ENCODE measurements at regions not wholly inside any gene's neighbourhood (a gene's known extent, or its start where the extent isn't known, plus 50 kb on each side); places are given as distances from the start of the nearest gene placed in this dataset.

- ATAC-seq (no peak), FAIRE-seq (no peak), DNase-seq (ENCODE audit: low spot score) (no peak)
- H4K20me1 ChIP-seq (ENCODE audit: insufficient read depth, low read length): no peaks in the 10 kb centered on the region
- H3K36me3 ChIP-seq (replicated peaks in 1 of 2; ENCODE audit: control insufficient read depth in 1 of 2, insufficient read depth in 2 of 2, low read length in 2 of 2): no peaks in the 10 kb centered on the region
- no peak overlapping the region for H3K9ac ChIP-seq (ENCODE audit: insufficient read depth, low read depth, low read length)
- no peak overlapping the region for H3K27ac ChIP-seq (ENCODE audit: extremely low read length, insufficient read depth, low read length)
- in situ Hi-C loops (cut with HindIII; ENCODE audit: extremely low pct_ligation_motif_present, low pct_unique_long_range_greater_than_20kb) (no loop called here), intact Hi-C loops (cut with micrococcal nuclease; ENCODE audit: unreplicated experiment) (no loop called here)
- ChIA-PET POLR2A (no interaction called here), CTCF (ENCODE audit: low intra/inter-chr PET ratio, low total read pairs) (no interaction called here)
- 2% methylated on average over 2 of the region's 2 CpGs for WGBS (ENCODE audit: low lambda C conversion rate)
- H3K4me2 ChIP-seq (ENCODE audit: low read depth, low read length): no peak overlapping the region
- BruUV-seq (replicated peaks): no TSS peak
- H3K79me2 ChIP-seq (ENCODE audit: insufficient read depth, low read length): no peaks in the 10 kb centered on the region
- no peaks in the 10 kb centered on the region for H3K9me3 ChIP-seq (ENCODE audit: low read length)
- H3K4me3 ChIP-seq (replicated peaks in 1 of 3; ENCODE audit: insufficient read depth in 1 of 3, low read depth in 2 of 3, low read length in 3 of 3): no peak overlapping the region
- H3K27me3 ChIP-seq (ENCODE audit: control insufficient read depth in 1 of 2, insufficient read depth in 2 of 2, low read length in 2 of 2): peaks cover 0 to 1% of the 10 kb centered on the region in 2 experiments; a peak in 1 of 5 replicates
- no peak overlapping the region for H2AFZ ChIP-seq (ENCODE audit: low read length)
- no peaks in the 10 kb centered on the region for H3K4me1 ChIP-seq (ENCODE audit: insufficient read depth, low read length)
- no peak for TF ChIP-seq PAXIP1 (CRISPR knock-in tag; conservative IDR thresholded peaks at IDR 0.05)
- TF ChIP-seq ZNF224 (CRISPR knock-in tag; IDR thresholded peaks at IDR 0.05): no peak
- no peak for TF ChIP-seq ZBTB37 (CRISPR knock-in tag; IDR thresholded peaks at IDR 0.05)
- no peak for TF ChIP-seq ZNF672 (CRISPR knock-in tag; IDR thresholded peaks at IDR 0.05)
- no peak for TF ChIP-seq EP300 (IDR thresholded peaks at IDR 0.05; ENCODE audit: low read depth in 2 of 2, low read length in 2 of 2)
- no peak for TF ChIP-seq EP300 (CRISPR knock-in tag; IDR thresholded peaks at IDR 0.05; ENCODE audit: borderline replicate concordance)
- TF ChIP-seq ATF5 (CRISPR knock-in tag; IDR thresholded peaks at IDR 0.05; ENCODE audit: low read depth): no peak
- TF ChIP-seq ZNF766 (CRISPR knock-in tag; IDR thresholded peaks at IDR 0.05; ENCODE audit: borderline replicate concordance): no peak
- no peak for TF ChIP-seq MXD3 (CRISPR knock-in tag; IDR thresholded peaks at IDR 0.05)
- no peak for TF ChIP-seq NONO (IDR thresholded peaks at IDR 0.05)
- TF ChIP-seq NONO (CRISPR knock-in tag; conservative IDR thresholded peaks at IDR 0.05): no peak
- no peak for TF ChIP-seq CENPBD1 (CRISPR knock-in tag; IDR thresholded peaks at IDR 0.05; ENCODE audit: borderline replicate concordance, low read depth)
- TF ChIP-seq ZNF101 (CRISPR knock-in tag; IDR thresholded peaks at IDR 0.05; ENCODE audit: borderline replicate concordance, low read depth): no peak
- no peak for TF ChIP-seq ZMAT3 (CRISPR knock-in tag; conservative IDR thresholded peaks at IDR 0.05)
- no peak for TF ChIP-seq ZNF724P (CRISPR knock-in tag; IDR thresholded peaks at IDR 0.05; ENCODE audit: borderline replicate concordance)
- no peak for TF ChIP-seq ZNF761 (CRISPR knock-in tag; conservative IDR thresholded peaks at IDR 0.05)
- TF ChIP-seq SUZ12 (IDR thresholded peaks at IDR 0.05; ENCODE audit: low read depth, low read length): no peak
Measured at GRCh38 chr13:47046706-47047105, 149.9 kb upstream of the HTR2A start.

All from HepG2 (cell line).